ENCODE measurements at regions not wholly inside any gene's neighbourhood (a gene's known extent, or its start where the extent isn't known, plus 50 kb on each side); places are given as distances from the start of the nearest gene placed in this dataset.

DNA sequence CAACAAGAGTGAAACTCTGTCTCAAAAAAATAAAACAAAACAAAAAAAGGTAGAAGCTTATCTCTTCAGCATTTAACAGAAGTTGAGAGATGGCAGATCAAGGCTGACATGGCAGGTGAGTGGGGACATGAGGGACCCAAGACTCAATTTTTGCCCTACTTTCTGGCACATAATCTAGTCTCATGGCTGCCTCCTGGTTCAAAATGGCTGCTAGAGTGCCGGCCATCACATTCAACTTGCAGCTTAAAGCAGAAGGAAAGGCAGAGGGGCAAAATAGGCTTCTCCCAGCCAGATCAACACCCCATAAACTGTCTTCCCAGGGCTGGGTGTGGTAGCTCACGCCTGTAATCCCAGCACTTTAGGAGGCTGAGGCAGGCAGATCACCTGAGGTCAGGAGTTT is 784.9 kb downstream of the MED13L start:
- H3K36me3 Mint-ChIP-seq (ENCODE audit: insufficient read depth), result no peaks in the 10 kb centered on the region
- no peak overlapping the region for H3K4me3 Mint-ChIP-seq
- no peaks in the 10 kb centered on the region for H3K4me1 Mint-ChIP-seq (ENCODE audit: low read depth)
- no peak for DNase-seq
- H3K27me3 Mint-ChIP-seq (ENCODE audit: low read depth), result no peaks in the 10 kb centered on the region
- peaks cover 4% of the 10 kb centered on the region for H3K9me3 Mint-ChIP-seq
- ATAC-seq, result no peak

DNA sequence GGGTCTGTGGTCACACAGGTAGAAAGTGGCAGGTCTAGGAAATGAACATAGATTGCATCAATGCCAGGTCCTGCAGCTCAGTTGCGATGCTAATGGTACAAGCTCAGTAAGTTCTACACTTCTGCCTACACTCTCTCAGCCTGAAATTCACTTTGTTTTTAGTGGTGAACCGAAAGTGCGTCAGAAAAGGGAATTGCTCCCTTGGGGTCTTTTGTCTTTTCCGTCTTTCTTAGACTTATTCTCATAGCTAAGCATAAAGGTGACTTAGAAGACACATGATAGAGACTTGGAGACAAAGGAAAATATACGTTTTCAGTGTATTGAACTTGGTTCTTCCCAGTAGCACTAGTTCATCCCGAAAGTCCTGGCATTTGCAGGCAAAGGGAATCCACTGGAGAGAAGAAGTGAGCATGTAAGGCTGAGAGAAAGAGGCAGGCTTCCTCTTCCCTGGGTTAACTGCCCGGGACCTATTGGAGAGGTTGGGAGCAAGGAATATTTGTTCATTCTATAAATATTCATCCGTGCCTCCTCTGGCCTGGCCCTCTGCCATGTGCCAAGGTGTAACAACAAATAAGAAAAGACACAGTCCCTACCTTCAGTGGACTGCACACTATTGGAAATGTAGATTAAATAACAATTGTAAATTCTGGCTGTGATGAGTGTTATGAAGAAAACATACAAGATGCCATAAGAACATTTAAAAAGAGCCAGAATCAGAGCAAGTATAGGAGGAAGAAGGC is 785.8 kb downstream of the MED13L start:
- no peak for DNase-seq
- Mint-ChIP-seq H3K4me3 (no peak overlapping the region), H3K36me3 (ENCODE audit: insufficient read depth) (no peaks in the 10 kb centered on the region), H3K9me3 (peaks cover 4% of the 10 kb centered on the region), H3K4me1 (ENCODE audit: low read depth) (no peaks in the 10 kb centered on the region), H3K27me3 (ENCODE audit: low read depth) (no peaks in the 10 kb centered on the region)
- no peak for ATAC-seq

DNA sequence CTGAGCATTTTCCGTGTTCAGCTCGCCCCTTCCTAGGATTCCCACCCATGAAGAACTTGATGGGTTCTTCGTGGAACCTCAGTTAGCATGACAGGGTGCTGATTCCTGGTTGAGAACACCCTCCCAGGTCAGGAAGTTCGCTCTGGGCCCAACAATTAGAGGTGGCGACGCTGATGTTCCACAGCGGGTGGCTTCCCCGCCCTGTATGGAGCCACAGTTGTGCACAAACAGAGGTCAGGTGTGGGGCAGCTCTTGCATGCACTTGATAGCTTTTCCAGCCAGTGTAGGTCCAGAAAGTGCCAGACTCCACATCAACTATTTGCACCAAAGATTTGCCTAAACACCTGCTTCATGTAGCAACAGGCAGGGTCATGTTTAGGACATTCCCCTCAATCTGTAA is 788.2 kb downstream of the MED13L start:
- no peaks in the 10 kb centered on the region for H3K27me3 Mint-ChIP-seq (ENCODE audit: low read depth)

DNA sequence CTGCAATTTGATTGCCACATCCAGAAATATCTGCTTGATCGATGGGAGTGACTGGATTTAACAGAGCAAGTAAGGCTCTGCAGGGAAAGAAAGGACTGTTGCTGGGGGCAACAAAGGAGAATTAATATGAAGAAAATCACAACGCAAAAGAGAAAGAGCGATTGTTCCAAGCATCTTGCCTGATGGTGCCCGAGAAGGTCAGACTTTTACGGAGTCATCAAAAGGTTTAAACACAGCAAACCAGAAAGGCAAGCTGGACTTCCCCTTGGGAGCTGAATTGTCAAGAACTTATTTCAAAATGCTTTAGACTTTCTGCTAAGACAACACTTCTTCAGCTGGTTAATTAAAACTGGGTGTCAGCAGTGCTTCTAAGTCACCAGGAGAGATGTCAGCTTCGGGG is 791.5 kb downstream of the MED13L start:
- H3K4me3 Mint-ChIP-seq, result no peak overlapping the region
- no peaks in the 10 kb centered on the region for H3K27me3 Mint-ChIP-seq (ENCODE audit: low read depth)
- H3K9me3 Mint-ChIP-seq, result no peaks in the 10 kb centered on the region
- H3K36me3 Mint-ChIP-seq (ENCODE audit: insufficient read depth), result no peaks in the 10 kb centered on the region
- ATAC-seq (no peak), DNase-seq (no peak)
- H3K4me1 Mint-ChIP-seq (ENCODE audit: low read depth), result no peaks in the 10 kb centered on the region

More for the DNA sequence above, 788.2 kb downstream of the MED13L start:
- ATAC-seq, result no peak
- H3K9me3 Mint-ChIP-seq, result peaks cover 4% of the 10 kb centered on the region
- no peak overlapping the region for H3K4me3 Mint-ChIP-seq
- no peaks in the 10 kb centered on the region for H3K36me3 Mint-ChIP-seq (ENCODE audit: insufficient read depth)
- H3K4me1 Mint-ChIP-seq (ENCODE audit: low read depth), result no peaks in the 10 kb centered on the region
- no peak for DNase-seq

DNA sequence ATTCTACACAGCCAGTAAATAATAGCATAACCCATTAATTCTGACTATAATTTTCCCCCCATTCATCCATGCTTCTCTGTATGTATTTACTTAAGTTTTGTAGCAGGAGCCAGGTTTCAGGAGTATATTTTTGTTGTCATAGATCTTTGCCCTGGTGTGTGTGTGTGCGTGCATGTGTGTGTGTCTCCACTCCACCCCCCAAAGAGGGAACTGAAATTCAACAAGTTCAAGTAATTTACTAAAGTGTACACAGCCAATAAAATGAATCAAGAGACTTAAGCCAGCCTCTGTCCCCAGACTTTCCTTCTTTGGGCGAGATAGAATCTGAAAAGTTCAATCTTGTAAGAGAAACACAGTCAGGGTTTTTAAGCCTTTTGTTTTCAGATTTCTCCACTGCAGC is 792.0 kb downstream of the MED13L start:
- H3K4me1 Mint-ChIP-seq (ENCODE audit: low read depth), result no peaks in the 10 kb centered on the region
- H3K9me3 Mint-ChIP-seq, result no peaks in the 10 kb centered on the region
- H3K27me3 Mint-ChIP-seq (ENCODE audit: low read depth), result no peaks in the 10 kb centered on the region
- ATAC-seq (no peak), DNase-seq (no peak)
- no peaks in the 10 kb centered on the region for H3K36me3 Mint-ChIP-seq (ENCODE audit: insufficient read depth)
- H3K4me3 Mint-ChIP-seq, result no peak overlapping the region

DNA sequence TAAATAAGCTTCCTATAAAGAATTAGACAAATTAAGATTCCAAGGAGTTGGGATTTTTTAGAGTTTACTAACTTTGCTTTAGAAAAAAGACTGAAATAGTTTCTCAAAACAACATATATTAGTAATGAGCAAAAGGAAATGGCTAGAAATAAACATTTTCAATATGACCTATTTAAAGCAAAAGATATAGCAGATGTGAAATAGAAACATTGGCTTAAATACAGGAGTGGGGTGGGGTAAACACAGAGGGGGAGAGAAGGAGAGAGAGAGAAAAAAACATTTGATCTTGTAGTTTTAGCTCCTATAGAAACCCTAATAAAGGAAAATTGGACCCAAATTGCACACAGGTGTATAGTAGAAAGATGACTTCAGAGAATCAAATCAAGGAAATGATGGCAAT is 794.5 kb downstream of the MED13L start:
- Mint-ChIP-seq H3K27me3 (ENCODE audit: low read depth) (no peaks in the 10 kb centered on the region), H3K4me1 (ENCODE audit: low read depth) (no peaks in the 10 kb centered on the region), H3K9me3 (no peaks in the 10 kb centered on the region), H3K36me3 (ENCODE audit: insufficient read depth) (no peaks in the 10 kb centered on the region), H3K4me3 (no peak overlapping the region)
- no peak for ATAC-seq
- no peak for DNase-seq

DNA sequence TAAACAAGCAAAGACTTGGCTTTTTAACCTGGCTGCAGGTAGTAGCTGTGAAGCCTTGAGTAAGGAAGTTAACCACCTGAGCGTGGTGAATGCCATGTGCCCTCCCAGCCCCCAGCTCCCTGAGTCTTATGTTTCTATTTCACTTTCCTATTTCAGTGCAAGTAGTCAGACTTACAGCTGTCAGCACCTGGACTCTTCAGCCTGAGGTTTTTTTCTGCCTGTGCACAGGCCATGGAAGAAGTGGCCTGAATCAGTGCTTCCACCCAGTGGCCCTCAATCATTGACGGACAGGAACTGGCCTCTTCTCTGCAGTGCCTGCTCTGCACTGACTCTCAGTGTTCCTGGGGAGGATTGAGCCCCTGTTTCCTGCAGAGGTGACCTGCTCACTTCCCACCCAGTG is 796.4 kb downstream of the MED13L start:
- no peak for ATAC-seq
- H3K9me3 Mint-ChIP-seq, result no peaks in the 10 kb centered on the region
- no peaks in the 10 kb centered on the region for H3K27me3 Mint-ChIP-seq (ENCODE audit: low read depth)

DNA sequence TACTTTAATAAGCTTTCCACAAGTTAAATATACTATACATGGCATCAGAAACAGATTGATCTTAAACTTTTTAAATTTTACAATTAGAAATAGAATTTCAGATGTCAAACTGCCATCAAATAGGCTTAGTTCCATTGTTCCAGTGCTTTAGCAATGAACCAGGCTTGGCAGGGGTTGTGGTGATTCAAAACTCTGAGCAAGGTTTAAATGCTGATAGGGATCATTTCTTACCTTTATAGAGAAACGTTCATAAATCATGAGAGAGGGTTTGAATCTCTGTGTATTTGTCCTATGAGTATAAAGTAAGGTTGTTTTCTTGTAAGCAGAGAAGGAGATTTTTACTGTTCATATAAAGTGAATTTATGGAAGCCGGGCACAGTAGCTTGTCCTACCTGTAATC is 794.5 kb upstream of the TBX3 start:
- no peaks in the 10 kb centered on the region for H3K4me1 Mint-ChIP-seq (ENCODE audit: low read depth)
- ATAC-seq (no peak), DNase-seq (no peak)
- no peak overlapping the region for H3K4me3 Mint-ChIP-seq
- no peaks in the 10 kb centered on the region for H3K27me3 Mint-ChIP-seq (ENCODE audit: low read depth)
- no peaks in the 10 kb centered on the region for H3K9me3 Mint-ChIP-seq
- no peaks in the 10 kb centered on the region for H3K36me3 Mint-ChIP-seq (ENCODE audit: insufficient read depth)

More for the DNA sequence above, 796.4 kb downstream of the MED13L start:
- no peak for DNase-seq
- H3K4me1 Mint-ChIP-seq (ENCODE audit: low read depth), result no peaks in the 10 kb centered on the region
- H3K36me3 Mint-ChIP-seq (ENCODE audit: insufficient read depth), result no peaks in the 10 kb centered on the region
- no peak overlapping the region for H3K4me3 Mint-ChIP-seq

DNA sequence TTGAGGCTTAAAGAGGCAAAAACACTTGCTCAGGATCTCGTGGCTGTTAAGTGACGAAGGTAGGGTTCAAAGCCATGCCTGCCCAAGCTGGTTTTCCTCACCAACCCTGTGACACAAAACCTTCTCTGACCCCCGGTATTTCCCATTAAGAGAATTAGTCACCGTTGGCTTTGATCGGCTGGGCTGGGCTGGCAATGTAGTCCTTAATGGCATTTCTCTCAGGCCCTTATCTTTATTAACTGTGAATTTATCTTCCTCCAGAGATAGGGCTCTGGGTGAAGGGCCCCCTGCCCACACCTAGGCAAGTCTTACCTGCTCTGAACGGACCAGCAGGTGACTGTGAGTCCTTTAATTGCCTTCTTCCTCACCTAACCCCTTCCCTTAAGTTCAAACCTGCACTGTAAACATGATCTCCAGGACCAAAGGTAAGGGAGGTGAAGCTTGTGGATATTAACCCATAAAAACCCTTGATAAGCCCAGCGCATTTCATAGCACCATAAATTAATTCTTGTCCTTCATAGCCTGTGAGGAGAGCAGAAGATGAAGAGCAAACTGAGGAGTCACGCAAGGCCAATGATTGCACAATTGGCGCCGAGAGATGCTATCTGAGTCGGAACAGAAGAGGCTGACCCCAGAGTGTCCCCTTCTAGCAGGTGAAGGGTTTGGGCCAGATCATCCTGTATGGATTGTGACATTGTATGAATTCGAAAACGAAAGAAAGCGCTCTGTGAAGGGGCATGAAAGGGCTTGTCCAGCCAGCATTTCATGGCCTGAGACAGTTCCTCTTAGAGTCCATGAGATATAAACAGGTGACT is 790.8 kb upstream of the TBX3 start:
- Mint-ChIP-seq H3K4me3 (no peak overlapping the region), H3K27me3 (ENCODE audit: low read depth) (no peaks in the 10 kb centered on the region), H3K4me1 (ENCODE audit: low read depth) (no peaks in the 10 kb centered on the region), H3K9me3 (peaks cover 8% of the 10 kb centered on the region), H3K36me3 (ENCODE audit: insufficient read depth) (no peaks in the 10 kb centered on the region)
- no peak for ATAC-seq
- no peak for DNase-seq

DNA sequence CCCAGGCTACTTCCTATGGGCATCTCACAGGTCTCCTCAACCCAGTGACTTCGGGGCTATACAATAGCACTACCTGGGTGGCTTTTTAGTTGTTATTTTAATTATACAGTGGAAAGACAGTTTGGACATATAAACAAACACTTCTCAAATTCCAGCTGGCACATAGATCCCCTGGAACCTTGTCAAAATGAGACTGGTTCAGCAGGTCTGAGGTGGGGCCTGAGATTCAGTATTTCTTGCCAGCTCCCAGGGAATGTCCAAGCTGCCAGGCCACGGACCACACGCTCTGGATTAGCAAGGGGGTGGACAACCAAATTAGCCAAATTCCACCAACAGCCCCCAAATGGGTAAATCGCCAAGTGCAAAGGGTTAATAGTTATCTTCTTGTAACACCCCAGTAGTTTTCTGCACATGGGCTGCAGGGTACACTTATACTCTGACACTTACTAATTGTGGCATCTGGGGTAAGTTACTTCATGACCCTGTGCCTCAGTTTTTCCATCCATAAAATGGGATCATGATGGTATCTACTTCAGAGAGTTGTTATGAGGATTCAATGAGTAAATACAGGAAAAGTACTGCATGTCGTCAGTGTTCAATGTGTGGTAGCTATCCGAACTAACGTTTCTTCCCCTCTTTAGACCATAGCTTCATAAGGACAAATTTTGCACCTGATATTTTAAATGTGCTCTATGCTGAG is 789.4 kb upstream of the TBX3 start:
- H3K36me3 Mint-ChIP-seq (ENCODE audit: insufficient read depth), result no peaks in the 10 kb centered on the region
- DNase-seq, result no peak
- no peak overlapping the region for H3K4me3 Mint-ChIP-seq
- no peaks in the 10 kb centered on the region for H3K4me1 Mint-ChIP-seq (ENCODE audit: low read depth)
- ATAC-seq, result no peak
- no peaks in the 10 kb centered on the region for H3K27me3 Mint-ChIP-seq (ENCODE audit: low read depth)
- peaks cover 10% of the 10 kb centered on the region for H3K9me3 Mint-ChIP-seq

DNA sequence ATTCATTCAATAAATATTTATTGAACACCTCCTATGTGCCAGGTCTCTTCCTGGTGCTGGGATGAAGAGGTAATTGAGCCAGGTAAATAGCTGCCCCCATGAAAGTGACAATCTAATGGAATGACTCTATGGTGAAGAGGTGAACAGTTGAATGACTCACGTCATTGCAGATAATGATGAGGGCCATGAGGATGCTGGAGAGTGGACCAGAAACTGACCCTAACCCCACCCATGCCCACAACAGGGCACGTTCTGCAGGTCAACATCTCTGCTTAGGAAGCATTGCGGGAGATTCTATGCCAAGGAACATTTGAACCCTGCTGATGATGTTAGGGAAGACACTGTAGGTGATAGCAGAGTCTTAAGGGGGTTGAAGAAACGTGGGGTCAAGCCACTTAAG is 788.9 kb upstream of the TBX3 start:
- DNase-seq, result no peak
- Mint-ChIP-seq H3K4me3 (no peak overlapping the region), H3K27me3 (ENCODE audit: low read depth) (no peaks in the 10 kb centered on the region), H3K36me3 (ENCODE audit: insufficient read depth) (no peaks in the 10 kb centered on the region), H3K9me3 (peaks cover 10% of the 10 kb centered on the region), H3K4me1 (ENCODE audit: low read depth) (no peaks in the 10 kb centered on the region)
- ATAC-seq, result no peak

DNA sequence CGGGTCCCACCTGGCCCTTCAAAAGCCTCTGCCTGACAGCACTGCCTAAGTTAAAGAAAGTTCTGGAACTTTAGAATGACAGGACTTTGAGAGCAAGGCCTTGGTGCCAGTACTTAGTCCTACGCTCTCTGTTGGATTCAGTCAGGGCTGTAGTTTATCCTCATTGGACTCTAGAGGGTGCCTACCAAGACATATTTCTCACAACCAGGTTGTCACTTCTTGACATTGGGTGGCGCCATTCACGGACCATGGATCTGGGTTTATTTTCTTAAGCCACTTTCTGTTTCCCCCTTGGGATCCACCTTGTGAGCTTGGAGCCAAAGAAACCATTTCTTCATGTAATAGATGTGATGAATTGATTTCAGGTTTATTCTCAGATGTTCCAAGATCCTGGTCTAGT is 787.0 kb upstream of the TBX3 start:
- Mint-ChIP-seq H3K36me3 (ENCODE audit: insufficient read depth) (no peaks in the 10 kb centered on the region), H3K4me1 (ENCODE audit: low read depth) (no peaks in the 10 kb centered on the region), H3K9me3 (peaks cover 10% of the 10 kb centered on the region), H3K27me3 (ENCODE audit: low read depth) (no peaks in the 10 kb centered on the region), H3K4me3 (no peak overlapping the region)
- DNase-seq, result no peak
- ATAC-seq, result no peak

DNA sequence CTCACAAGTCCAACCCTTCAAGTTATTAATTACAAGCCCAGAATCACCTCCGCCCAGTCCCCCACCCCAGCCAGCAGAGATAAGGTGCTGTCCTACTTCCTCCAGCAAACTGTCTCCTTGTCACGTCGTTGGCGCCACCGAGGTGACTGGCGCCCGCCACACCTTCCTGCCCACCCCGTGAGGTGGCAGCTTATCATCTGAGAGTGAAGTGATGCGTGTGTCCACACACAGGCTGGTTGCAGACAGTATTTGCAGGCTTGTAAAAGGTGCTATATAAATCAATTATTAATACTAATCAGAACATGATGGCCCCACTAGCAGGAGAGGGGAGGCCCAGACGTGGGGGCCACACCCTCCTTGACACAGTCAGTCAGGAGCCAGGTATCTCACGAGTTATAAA is 786.6 kb upstream of the TBX3 start:
- DNase-seq, result no peak
- Mint-ChIP-seq H3K9me3 (peaks cover 10% of the 10 kb centered on the region), H3K4me1 (ENCODE audit: low read depth) (no peaks in the 10 kb centered on the region), H3K27me3 (ENCODE audit: low read depth) (no peaks in the 10 kb centered on the region), H3K4me3 (no peak overlapping the region), H3K36me3 (ENCODE audit: insufficient read depth) (no peaks in the 10 kb centered on the region)
- no peak for ATAC-seq

DNA sequence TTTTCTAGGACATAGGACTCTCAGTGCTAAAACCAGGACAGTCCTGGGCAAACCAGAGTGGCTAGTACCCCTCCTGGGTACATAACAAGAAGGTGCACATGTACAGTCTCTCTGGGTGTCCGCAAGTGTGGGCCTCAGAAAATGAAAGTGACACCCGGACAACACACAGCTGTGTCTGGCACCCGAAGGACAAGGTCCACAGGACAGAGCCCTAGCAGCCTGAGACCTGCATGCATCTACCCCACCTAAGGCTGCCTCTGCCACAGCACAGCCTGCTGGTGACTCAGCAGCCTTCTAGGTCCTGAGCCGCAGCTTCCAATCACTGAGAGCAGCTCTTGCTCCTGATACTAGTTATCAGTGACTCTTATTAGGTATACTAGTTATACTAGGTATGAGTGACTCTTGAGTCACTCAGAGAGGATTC is 784.1 kb upstream of the TBX3 start:
- no peak overlapping the region for H3K4me3 Mint-ChIP-seq
- no peak for ATAC-seq
- H3K27me3 Mint-ChIP-seq (ENCODE audit: low read depth), result no peaks in the 10 kb centered on the region

DNA sequence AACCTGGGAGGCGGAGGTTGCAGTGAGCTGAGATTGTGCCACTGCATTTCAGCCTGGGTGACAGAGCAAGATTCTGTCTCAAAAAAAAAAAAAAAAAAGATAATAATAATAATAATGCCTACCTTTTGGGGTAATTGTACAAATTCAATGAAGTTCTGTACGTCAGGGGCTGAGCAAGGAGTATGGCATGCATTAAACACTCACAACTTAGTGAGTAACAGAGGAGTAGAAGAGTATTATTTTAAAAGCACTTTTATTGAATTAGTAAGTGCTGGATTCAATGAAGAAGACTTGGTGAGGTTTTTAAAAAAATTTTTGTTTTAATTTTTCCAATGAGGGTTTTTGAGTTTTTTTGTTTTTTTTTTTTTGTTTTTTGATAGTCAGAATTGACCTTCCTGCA is 783.6 kb upstream of the TBX3 start:
- Mint-ChIP-seq H3K4me3 (no peak overlapping the region), H3K36me3 (ENCODE audit: insufficient read depth) (no peaks in the 10 kb centered on the region), H3K4me1 (ENCODE audit: low read depth) (no peaks in the 10 kb centered on the region), H3K9me3 (peaks cover 14% of the 10 kb centered on the region), H3K27me3 (ENCODE audit: low read depth) (no peaks in the 10 kb centered on the region)
- ATAC-seq (no peak), DNase-seq (no peak)

More for the DNA sequence above, 784.1 kb upstream of the TBX3 start:
- H3K9me3 Mint-ChIP-seq, result peaks cover 14% of the 10 kb centered on the region
- no peaks in the 10 kb centered on the region for H3K4me1 Mint-ChIP-seq (ENCODE audit: low read depth)
- DNase-seq, result no peak
- H3K36me3 Mint-ChIP-seq (ENCODE audit: insufficient read depth), result no peaks in the 10 kb centered on the region
